GM19043 (cell line): ENCODE measurements at regions not wholly inside any gene's neighbourhood (a gene's known extent, or its start where the extent isn't known, plus 50 kb on each side); places are given as distances from the start of the nearest gene placed in this dataset.

Experiments used
- ATAC-seq: cut with Tn5 transposase; IDR thresholded peaks from one replicate; pipeline ENCODE4 v1.9.1; 2021; ENCODE audit warnings: low read depth; ENCODE audit not compliant: unreplicated experiment

DNA sequence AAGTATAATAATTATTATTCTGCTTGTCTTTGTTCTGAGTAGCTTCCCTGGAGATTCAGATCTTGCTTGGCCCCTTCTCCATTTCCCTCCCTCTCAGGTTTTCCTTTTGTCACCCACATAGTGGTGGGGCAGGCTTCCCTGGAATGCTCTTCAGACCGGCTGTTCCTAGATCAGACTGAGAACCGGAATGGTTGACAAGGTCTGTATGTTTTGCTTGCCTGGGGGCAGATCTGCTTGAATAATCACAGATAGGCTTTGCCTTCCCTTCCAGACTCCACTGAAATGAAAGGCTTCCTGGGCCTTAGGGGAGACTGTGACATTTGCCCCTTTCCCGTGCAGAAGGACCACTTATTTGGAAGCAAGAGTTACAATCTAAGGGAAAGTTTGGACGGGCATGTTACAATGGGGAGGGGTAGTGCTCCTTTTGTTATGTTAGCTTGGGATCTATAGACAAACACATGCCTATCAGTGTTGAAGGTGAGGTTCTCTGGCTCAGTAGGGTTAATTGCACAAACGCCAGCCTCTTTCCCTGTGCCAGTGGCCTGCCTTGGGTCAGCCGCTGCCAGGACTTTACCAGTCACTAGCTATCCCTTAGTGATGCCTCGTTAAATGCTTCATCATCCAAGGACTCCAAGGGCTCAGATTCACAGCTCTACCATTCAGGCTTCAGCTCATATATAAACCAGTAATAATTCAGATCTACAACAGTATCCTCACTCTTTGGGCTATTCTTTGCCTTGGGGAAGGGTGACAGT lies 178.6 kb downstream of the SNAPC1 start:
- no peak for ATAC-seq

DNA sequence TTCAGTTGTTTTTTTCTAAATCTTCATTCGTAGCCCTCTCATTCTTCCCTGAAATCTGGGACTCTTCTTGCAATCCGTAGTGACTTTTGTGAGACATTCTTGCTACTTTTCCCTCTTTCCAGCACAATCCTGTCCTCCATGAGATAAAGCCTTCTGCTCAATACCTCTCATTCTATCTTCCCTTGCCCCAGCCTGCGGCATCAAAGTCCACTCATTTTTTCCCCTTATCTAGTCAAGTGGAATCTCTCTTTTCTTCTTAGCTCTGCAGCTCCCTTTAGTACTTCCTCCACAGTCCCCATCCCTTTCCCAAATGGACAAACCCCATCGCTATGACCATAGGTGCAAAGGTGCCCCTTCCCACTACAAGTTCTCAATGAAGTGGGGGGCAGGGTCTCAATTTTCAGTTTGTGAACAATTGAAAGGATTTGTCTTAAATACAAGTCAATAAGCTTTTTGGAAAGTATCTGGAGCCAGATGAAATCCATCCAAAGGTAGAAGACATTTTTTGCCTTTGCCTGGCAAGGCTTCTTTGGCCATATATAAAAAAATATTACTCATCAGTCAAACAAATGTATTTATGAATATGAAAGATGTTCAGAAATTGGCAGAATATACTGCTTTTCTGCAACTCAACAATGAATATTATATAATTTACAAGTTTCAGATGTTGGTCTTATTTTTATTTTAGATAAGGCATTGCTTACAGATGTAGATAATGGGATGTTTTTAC lies 179.4 kb downstream of the SNAPC1 start:
- ATAC-seq = no peak

DNA sequence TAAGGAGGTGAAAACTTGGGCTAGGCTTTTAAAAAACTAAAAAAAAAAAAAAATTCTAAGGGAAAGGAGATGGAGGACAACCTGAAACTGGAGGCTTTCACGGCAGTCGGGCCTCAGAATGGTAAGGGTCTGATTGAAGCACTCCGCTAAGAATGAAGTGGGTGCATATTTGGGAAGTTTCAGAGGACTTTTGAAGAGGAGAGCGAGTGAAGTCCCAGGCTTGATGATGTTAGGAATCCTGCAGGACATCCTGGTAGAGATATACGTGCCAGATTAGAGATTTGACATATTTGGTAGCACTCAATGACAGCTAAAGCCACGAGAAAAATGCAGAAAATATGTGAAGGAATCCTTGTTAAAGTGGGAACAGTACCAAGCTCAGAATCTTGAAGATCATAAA lies 186.2 kb downstream of the SNAPC1 start:
- no peak for ATAC-seq

DNA sequence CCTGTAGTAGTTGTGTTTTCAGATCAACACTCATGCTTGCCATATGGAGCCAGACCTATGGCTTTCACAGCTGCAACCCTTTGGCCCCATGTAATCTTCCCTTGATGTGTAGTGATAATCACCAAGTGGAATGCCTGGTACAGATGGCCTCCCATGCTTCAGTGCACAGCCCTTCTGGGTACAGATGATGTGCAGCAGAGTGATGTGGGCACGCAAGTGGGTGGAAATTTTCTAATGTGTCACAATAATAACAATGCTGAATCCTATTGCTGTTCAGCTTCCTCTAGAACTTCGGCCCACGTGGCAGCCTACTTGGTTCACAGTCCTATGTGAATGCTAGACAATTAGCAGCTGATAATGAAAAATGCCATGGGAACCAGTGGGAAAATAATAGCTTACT lies 188.1 kb downstream of the SNAPC1 start:
- ATAC-seq = no peak

DNA sequence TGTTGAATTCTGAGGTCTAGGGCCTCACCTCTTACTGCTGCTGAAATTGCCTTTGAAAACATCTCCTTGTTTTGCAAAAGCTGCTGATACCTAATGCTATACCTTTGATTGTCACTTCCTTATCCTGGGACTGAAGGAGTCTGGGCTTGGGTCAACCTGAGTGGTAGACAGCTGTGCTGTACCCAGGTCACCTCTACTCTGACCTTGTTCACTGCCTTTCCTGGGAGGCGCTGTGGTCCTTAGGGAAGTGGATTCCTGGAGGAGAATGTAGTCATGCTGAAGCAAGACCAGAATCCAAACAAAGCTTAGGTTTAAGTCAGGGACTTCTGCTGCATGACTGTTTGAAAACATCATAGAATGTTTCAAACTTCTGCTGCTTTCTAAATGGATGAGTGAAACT lies 191.4 kb downstream of the SNAPC1 start:
- ATAC-seq = no peak

DNA sequence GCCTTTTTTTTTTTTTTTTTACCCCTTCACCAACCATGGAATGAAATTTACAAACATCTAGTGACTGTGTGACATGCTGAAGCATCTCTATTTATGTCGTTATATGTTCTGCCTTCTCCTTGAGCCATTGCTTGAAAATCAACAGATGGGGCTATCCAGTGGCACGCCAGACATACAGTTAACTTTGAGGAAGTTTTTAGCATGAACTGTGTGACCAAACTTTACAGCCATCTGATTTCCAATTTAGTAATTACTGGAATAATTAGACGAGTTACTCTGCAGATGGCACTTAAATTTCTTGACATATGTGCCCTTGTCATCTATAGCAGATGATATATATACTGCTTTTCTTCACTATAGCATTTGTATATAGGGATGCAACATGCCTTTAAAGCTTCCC lies 192.1 kb downstream of the SNAPC1 start:
- no peak for ATAC-seq

DNA sequence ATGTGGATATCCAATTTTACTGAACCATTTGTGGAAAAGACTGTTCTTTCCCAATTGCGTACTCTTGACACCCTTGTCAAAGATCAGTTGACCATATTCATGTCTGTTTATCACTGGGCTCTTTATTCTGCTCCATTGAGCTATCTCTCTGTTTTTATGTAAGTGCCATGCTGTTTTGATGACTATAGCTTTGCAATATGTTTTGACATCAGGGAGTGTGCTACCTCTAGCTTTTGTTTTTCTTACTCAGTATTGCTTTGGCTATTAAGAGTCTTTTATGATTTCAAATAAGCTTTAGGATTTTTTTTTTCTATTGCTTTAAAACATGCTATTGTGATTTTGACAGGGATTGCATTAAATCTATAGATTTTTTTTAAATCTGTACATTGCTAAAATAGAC lies 194.3 kb downstream of the SNAPC1 start:
- no peak for ATAC-seq

DNA sequence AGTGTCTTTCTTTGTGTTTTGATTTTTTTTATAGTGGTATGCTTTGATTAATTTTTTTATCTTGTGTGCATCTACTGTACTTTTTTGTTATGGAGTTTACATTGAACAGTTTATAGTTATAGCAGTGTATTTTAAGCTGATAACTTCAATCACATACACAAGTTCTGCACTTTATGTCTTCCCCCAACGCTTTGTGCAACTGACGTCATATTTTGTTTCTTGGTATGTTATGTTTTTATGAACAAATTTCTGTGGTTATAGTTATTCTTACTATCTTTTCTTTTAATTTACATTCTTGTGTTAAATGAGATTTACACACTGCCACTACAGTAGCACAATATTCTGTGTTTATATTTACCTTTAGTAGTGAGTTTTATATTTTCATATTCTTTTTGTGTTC lies 197.1 kb downstream of the SNAPC1 start:
- no peak for ATAC-seq

DNA sequence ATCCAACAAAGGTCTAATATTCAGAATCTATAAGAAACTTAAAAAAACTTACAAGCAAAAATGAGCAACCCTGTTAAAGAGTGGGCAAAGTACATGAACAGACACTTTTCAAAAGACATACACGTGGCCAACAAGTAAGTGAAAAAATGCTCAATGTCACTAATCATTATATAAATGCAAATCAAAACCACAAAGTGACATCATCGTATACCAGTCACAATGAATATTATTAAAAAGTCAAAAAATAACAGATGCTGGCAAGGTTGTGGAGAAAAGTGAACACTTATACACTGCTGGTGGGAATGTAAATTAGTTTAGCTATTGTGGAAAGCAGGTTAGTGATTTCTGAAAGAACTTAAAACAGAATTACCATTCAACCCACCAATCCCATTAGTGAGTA lies 199.1 kb downstream of the SNAPC1 start:
- ATAC-seq = no peak

DNA sequence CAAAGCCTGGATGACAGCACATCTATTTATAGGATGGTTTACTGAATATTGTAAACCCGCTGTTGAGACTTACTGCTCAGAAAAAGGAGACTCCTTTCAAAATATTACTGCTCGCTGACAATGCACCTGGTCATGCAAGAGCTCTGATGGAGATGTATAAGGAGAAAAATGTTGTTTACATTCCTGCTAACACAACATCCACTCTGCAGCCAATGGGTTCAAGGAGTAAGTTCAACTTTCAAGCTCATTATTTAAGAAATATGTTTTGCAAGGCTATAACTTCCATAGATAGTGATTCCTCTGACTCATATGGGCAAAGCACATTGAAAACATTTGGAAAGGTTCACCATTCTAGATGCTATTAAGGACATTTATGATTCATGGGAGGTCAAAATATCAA lies 201.7 kb downstream of the SNAPC1 start:
- no peak for ATAC-seq

DNA sequence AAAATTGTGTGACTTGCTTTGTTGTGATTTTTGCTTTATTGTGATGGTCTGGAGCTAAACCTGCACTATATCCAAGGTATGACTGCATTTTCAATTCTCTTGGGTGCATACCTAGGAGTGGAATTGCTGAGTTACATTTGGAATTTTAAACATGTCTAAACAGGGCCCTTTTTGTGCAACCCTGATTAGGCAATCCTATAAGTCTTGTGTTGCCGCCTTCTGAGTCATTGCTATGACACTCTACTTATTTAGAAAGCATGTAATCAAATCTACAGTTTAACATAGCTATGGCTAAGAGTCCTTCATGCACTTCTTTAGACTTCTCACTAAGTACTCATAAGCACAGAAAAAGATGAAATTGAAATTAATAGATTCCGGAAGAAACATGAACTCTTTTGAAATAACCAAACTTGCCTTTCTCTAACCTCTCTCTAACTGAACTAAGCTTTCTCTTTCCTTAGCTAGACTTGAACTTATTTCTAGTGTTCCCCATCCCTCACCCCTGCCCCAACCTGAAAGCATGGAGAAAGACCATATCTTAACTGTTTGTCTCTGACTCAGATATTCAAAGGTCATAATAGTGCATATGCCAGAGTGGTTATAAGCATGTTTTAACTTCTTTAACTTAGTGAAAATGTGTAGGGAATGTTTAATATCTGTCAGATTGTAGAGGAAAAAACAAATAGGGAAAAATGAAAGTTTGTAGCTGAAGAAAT lies 203.0 kb downstream of the SNAPC1 start:
- no peak for ATAC-seq

DNA sequence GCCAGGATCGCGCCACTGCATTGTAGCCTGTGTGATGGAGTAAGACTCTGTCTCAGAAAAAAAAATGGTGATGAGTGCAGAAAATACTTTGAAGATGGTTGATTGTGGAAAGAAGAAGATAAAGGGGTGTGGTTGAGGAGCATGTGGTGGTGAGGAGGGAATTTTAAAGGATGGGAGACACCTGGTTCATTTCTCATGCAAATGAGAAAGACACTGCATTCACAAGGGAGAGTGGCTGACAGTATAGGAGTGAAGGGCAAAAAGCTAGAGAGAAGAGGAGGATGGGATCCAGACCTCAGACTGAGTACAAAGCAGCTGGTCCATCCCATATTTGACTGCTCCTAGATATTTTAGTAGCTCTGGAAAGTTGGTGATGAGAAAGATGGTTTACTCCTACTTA lies 206.0 kb downstream of the SNAPC1 start:
- ATAC-seq = no peak

DNA sequence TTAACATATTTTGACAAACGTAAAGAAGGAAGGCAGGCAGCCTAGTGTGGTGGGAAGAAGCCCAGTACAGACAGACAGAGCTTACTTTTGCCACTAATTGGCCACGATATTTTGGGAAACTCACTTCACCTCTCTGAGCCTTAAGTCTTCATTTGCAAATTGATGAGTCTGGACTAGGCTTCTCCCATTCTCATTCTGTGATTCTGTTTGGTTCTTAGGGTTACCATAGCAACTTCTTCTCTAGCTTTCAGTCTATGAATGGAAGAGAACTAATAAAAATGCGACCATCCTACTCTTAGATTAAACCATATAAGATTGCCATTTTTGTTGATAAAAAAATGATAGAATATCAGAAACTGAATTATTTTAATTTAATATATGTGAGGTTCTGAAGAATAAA lies 210.5 kb downstream of the SNAPC1 start:
- no peak for ATAC-seq

DNA sequence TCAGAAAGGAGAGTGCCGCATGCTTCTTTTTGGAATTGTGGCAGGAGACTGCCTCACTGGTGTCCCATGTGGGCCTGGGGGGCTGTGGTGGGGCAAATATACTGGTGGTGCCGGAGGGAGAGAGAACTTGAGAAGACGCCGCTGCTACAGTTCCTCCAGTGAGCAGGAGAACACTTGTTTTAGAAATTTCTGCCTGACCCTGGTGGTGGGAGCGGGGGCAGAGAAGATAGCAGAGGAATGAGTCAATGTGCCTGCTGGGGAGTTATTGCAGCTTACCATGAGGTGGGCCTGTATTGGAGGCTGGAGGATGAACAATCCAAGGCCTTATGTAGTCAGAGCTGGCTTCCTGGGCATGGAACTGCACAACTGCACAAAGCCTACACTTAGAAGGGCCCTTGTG lies 211.8 kb downstream of the SNAPC1 start:
- ATAC-seq = no peak

DNA sequence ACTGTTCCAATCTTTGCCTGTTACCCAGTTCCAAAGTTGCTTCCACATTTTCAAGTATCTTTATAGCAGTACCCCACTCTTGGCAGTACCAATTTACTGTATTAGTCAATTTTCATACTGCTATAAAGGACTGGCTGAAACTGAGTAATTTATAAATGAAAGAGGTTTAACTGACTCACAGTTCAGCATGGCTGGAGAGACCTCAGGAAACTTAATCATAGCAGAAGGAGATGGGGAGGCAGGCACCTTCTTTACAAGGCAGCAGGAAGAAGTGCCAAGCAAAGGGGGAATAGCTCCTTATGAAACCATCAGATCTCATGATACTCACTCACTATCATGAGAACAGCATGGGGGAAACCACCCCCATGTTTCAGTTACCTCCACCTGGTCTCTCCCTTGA lies 215.0 kb downstream of the SNAPC1 start:
- ATAC-seq = no peak

DNA sequence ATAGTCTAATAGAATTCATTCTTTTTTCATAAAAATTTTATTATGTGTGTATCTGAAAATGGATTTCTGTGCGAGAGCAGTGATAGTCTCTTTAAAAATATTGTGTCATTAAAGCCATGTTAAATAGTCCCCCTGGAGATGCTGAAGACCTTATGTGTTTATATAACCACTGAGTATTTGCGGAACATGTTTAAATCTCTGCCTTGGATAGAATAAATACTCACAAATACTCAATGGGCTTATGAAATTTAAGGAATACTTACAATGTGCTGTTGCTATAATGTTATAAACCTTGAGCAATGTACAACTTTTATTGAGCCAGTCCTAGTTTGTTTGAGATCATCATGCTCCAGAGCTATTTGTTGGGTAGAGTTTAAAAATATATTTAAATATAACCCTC lies 226.0 kb downstream of the SNAPC1 start:
- no peak for ATAC-seq

DNA sequence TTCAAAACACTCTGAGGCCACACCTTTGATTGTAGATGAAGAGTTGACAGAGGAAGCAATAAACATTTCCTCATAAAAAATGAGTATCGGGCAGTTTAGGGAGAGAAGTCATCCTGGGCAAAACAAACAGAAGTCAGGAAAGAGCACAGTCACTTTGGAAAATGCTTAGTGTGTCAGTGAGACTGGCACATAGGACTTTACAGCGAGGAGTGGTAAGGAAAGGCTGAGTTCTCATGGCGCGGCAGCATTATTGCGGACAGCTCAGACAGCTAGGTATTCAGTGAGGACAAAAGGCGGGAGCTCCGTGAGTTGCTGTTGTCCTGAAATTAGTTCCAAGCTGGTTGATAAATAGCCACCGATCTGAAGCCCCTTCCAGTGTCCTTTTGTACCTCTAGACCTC lies 229.9 kb downstream of the SNAPC1 start:
- ATAC-seq = no peak

DNA sequence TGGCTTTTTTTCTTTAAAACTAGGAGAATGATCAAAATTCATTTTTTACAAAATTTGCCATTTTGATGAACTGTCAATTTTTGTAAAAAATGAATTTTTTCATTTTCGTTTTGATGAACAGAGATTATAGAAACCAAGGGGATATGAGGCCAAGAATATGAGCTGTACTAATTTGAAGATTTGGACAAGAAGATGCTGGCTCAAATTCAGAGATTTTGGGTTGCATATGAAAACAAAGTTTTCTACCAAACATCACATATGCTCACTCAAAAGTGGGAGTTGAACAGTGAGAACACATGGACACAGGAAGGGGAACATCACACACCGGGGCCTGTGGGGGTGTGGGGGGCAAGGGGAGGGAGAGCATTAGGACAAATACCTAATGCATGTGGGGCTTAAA lies 230.7 kb downstream of the SNAPC1 start:
- ATAC-seq = no peak

DNA sequence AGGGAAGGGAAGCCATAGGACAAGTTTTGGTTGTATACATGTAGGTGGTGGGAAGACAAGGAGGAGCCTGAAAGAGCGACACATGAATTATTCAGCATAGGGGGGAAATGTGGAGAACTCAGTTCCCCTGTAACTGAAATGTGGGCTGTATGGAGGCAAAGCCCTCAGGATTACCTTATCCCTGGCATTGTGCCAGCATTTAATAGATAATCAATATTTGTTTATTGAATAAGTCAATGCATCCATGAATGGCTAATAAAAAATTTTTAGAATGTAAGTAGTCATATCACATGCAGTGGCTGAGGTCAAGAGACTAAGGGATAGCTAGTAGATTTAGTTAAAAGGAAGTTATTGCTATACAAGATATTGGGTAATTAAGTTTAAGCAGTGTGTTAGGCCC lies 232.4 kb downstream of the SNAPC1 start:
- no peak for ATAC-seq

DNA sequence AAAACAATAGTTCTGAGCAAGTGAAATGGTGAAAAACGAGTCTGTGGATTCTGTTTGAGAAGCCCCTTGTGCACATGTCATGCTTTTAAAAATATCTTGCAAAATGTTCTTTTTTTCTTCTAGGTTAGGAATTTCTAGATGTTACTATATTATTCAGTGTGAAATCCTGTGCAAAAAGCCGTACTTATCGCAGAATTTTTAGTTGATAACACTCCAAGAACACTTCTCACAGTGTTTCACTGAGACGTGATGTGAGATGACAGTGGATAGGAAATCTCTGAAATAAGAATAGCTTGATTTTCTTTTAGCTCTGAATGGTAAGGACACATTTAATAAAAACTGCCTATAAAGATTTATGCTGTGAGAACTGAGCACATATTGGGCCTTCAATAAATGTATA lies 234.5 kb downstream of the SNAPC1 start:
- ATAC-seq = no peak

DNA sequence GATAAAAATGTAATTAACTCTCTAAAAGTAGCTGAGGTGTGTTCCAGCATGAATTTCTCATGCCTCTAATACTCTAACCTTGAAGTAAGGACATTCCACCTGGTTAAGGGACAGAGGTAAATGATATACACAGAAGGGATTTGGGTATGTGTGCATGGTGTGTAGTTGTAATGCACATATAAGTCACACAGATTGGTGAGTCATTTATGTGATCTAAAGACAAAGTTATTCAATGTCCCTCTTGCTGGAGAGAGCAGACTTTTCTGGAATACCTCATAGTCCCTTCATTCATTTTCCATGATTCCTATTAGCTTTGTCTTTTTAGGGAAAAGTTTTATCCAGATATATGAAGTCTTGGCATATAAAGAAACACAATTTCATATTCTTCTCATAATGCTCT lies 234.9 kb downstream of the SNAPC1 start:
- no peak for ATAC-seq

DNA sequence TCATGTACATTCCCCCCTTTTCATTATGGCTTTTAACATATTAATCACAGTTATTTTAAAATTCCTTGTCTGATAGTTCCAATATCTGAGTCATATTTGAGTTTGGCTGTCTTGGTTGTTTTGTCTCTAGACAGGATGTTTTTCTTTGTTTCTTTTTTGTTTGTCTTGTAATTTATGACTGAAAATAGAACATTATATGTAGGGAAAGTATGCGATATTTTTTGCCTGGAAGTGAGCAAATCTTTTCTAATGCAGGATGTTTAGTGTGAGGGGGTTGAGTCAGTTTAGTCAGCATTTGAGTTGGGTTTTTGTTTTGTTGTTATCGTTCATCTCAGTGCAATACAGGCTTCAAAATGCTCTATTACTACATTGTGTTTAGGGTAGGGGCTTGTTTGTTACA lies 239.7 kb downstream of the SNAPC1 start:
- ATAC-seq = no peak
